IMR-90 (cell line): ENCODE measurements at regions not wholly inside any gene's neighbourhood (a gene's known extent, or its start where the extent isn't known, plus 50 kb on each side); places are given as distances from the start of the nearest gene placed in this dataset.
A peak's percentile ranks its signal among the peaks of the same experiment; 100 is the strongest.

ENCODE experiments used
- ATAC-seq: fragments of 200-7000 bp; cut with Tn5 transposase; 2 replicates; pipeline ENCODE4 v1.9.1; 2020; ENCODE audit warnings: low read depth, mild to moderate bottlenecking, moderate library complexity
- BruUV-seq: library from RNA; stranded (reverse); fragments of 400-500 nt; replicated peaks from 2 replicates; lab custom pipeline; 2021; lab: Mats Ljungman, UMichigan
- CTCF ChIA-PET: fragments of 300-600 bp; formaldehyde crosslinking; extraction: SDS; loops from one replicate; lab custom pipeline; 2021; ENCODE audit warnings: antibody characterized with exemption; lab: Yijun Ruan, JAX
- POLR2A ChIA-PET: fragments of 300-600 bp; sonication (Branson Sonifier 250); formaldehyde crosslinking; loops from one replicate; lab custom pipeline; 2022; ENCODE audit warnings: antibody characterized with exemption; ENCODE audit not compliant: unreplicated experiment; lab: Charles Lee
- DNase-seq: peaks from one replicate; pipeline ENCODE4 v3.0.0; 2013
- H2AFZ ChIP-seq: replicated peaks from 2 replicates; pipeline ENCODE3; 2013; ENCODE audit warnings: low read length, mild to moderate bottlenecking; ENCODE audit not compliant: poor library complexity
- H2AK5ac ChIP-seq: 2 replicates; pipeline ENCODE4 v1.6.1; 2013; ENCODE audit warnings: low read depth, low read length, inconsistent platforms
- H2AK9ac ChIP-seq: replicated peaks from 2 replicates; pipeline ENCODE3; 2013; ENCODE audit warnings: mild to moderate bottlenecking, low read depth, low read length, moderate library complexity; ENCODE audit not compliant: poor library complexity
- H2BK120ac ChIP-seq: 2 replicates; pipeline ENCODE4 v1.6.1; 2013; ENCODE audit warnings: low read depth, low read length, inconsistent platforms
- H2BK15ac ChIP-seq: 3 replicates; pipeline ENCODE4 v1.6.1; 2013; ENCODE audit warnings: low read depth, low read length, inconsistent platforms
- H2BK20ac ChIP-seq: 2 replicates; pipeline ENCODE4 v1.6.1; 2013; ENCODE audit warnings: low read depth, mild to moderate bottlenecking, inconsistent platforms, low read length, moderate library complexity
- H2BK5ac ChIP-seq: 2 replicates; pipeline ENCODE4 v1.6.1; 2013; ENCODE audit warnings: mild to moderate bottlenecking, low read depth, low read length, inconsistent platforms; ENCODE audit not compliant: poor library complexity, severe bottlenecking
- H3K14ac ChIP-seq: replicated peaks from 2 replicates; pipeline ENCODE4 v1.6.1; 2013; ENCODE audit warnings: low read depth, low read length, inconsistent platforms
- H3K18ac ChIP-seq: 2 replicates; pipeline ENCODE4 v1.6.1; 2013; ENCODE audit warnings: low read depth, low read length, control low read depth
- H3K23ac ChIP-seq: 2 replicates; pipeline ENCODE4 v1.6.1; 2013; ENCODE audit warnings: low read depth, low read length, inconsistent platforms
- H3K27ac ChIP-seq: 2 replicates; pipeline ENCODE4 v1.5.1; 2013; ENCODE audit warnings: mild to moderate bottlenecking, control low read depth, low read length; ENCODE audit not compliant: insufficient read depth
- H3K27me3 ChIP-seq: 2 replicates; pipeline ENCODE4 v1.6.1; 2013; ENCODE audit warnings: low read length; ENCODE audit not compliant: control insufficient read depth, insufficient read depth
- H3K36me3 ChIP-seq: 2 replicates; pipeline ENCODE4 v1.6.1; 2013; ENCODE audit warnings: low read length, mixed read lengths; ENCODE audit not compliant: control insufficient read depth, insufficient read depth
- H3K4ac ChIP-seq: 2 replicates; pipeline ENCODE4 v1.6.1; 2013; ENCODE audit warnings: low read depth, low read length, inconsistent platforms
- H3K4me1 ChIP-seq: 2 replicates; pipeline ENCODE4 v1.6.1; 2013; ENCODE audit warnings: low read length, mixed read lengths; ENCODE audit not compliant: control insufficient read depth, insufficient read depth
- H3K4me2 ChIP-seq: 2 replicates; pipeline ENCODE4 v1.6.1; 2013; ENCODE audit warnings: low read depth, mild to moderate bottlenecking, control low read depth, low read length, moderate library complexity
- H3K4me3 ChIP-seq: 2 replicates; pipeline ENCODE4 v1.5.1; 2013; ENCODE audit warnings: low read depth, mild to moderate bottlenecking, control low read depth, low read length, moderate library complexity; ENCODE audit not compliant: insufficient read depth
- H3K56ac ChIP-seq: 2 replicates; pipeline ENCODE4 v1.6.1; 2013; ENCODE audit warnings: low read length, inconsistent platforms; ENCODE audit not compliant: insufficient read depth; ENCODE audit errors: extremely low read depth
- H3K79me1 ChIP-seq, 2 experiments: 2 replicates each; pipeline ENCODE4 v1.6.1; 2013; ENCODE audit warnings: low read length in 2 of 2, inconsistent platforms in 1 of 2, low read depth in 1 of 2
- H3K9ac ChIP-seq: 2 replicates; pipeline ENCODE4 v1.6.1; 2013; ENCODE audit warnings: low read depth, low read length, control low read depth
- H3K9me1 ChIP-seq: 2 replicates; pipeline ENCODE4 v1.6.1; 2013; ENCODE audit warnings: low read length, inconsistent platforms; ENCODE audit not compliant: insufficient read depth
- H3K9me3 ChIP-seq: 2 replicates; pipeline ENCODE4 v1.6.1; 2013; ENCODE audit warnings: low read length; ENCODE audit not compliant: control insufficient read depth, insufficient read depth
- H4K20me1 ChIP-seq: 2 replicates; pipeline ENCODE4 v1.6.1; 2013; ENCODE audit warnings: low read length, inconsistent platforms; ENCODE audit not compliant: insufficient read depth
- H4K5ac ChIP-seq: 2 replicates; pipeline ENCODE4 v1.6.1; 2013; ENCODE audit warnings: mild to moderate bottlenecking, low read depth, low read length, control low read depth
- H4K8ac ChIP-seq, 2 experiments: 2 replicates each; pipeline ENCODE4 v1.6.1; 2013; ENCODE audit warnings: low read depth in 2 of 2, low read length in 2 of 2, control low read depth in 1 of 2, inconsistent platforms in 1 of 2
- H4K91ac ChIP-seq: 2 replicates; pipeline ENCODE4 v1.6.1; 2013; ENCODE audit warnings: low read depth, low read length, inconsistent platforms; ENCODE audit not compliant: insufficient read depth
- BHLHE40 ChIP-seq: fragments of 150-350 bp; IDR thresholded peaks from 2 replicates; pipeline ENCODE4 v1.6.1; 2016; ENCODE audit warnings: mild to moderate bottlenecking, low read depth, low read length
- CHD1 ChIP-seq: IDR thresholded peaks from 2 replicates; pipeline ENCODE4 v1.6.1; 2012; ENCODE audit warnings: low read depth, low read length, improper control_type of control experiment
- MAFK ChIP-seq: IDR thresholded peaks from 2 replicates; pipeline ENCODE4 v1.6.1; 2012; ENCODE audit warnings: low read depth, low read length, improper control_type of control experiment
- MXI1 ChIP-seq: IDR thresholded peaks from 2 replicates; pipeline ENCODE4 v1.6.1; 2012; ENCODE audit warnings: low read depth, mild to moderate bottlenecking, low read length, moderate library complexity, borderline replicate concordance
- NFE2L2 ChIP-seq: fragments of 150-350 bp; IDR thresholded peaks from 2 replicates; pipeline ENCODE4 v1.6.1; 2016; ENCODE audit warnings: low read depth, mild to moderate bottlenecking, low read length
- POLR2A ChIP-seq: IDR thresholded peaks from 2 replicates; pipeline ENCODE4 v1.6.1; 2012; ENCODE audit warnings: mild to moderate bottlenecking, low read depth, low read length
- WGBS, 2 experiments: methylation state at CpG; one replicate each; pipeline versions ENCODE4 v1.1.5 to v1.1.7; 2013; ENCODE audit warnings: missing lambda C conversion rate in 2 of 2; ENCODE audit not compliant: insufficient read length in 1 of 2; ENCODE audit errors: extremely low coverage in 2 of 2; 5-methylcytosine and 5-hydroxymethylcytosine counted together
- dilution Hi-C: fragments of 300-500 bp; cut with HindIII; formaldehyde crosslinking; loops from one replicate; pipeline ENCODE4 v1.14.3; 2018; ENCODE audit warnings: low sequenced_read_pairs; ENCODE audit not compliant: unreplicated experiment
- in situ Hi-C: fragments of 300-500 bp; cut with MboI; formaldehyde crosslinking; loops from 3 replicates; pipeline ENCODE4 v1.14.3; 2019; ENCODE audit warnings: low sequenced_read_pairs, inconsistent platforms, mixed read lengths
- intact Hi-C: fragments of 100-400 bp; cut with micrococcal nuclease; formaldehyde crosslinking; loops from 2 replicates; pipeline ENCODE4 v1.10.0; 2022
- TF ChIP-seq, protein P1 (sequence below): fragments of 150-350 bp; IDR thresholded peaks from 2 replicates; pipeline ENCODE4 v1.6.1; 2017; ENCODE audit warnings: mild to moderate bottlenecking, antibody characterized with exemption, low read length, low read depth

DNA sequence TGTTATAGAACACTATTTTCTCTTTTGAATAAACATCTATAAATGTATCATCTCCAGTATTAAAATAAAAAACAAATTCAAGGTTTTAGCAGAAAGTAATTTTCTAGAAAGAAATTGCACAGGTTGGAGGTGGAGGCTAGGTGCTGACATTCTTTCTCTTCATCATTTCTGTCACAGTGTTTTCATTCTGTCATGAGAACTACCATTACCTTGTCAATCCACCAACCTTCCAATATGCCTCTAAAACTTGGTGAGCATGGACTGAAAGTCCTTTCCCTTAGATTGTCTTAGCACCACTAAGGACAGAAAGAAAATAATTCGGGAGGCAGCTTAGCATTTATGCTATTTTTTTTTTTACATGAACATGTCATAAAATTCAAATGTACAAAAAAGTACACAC is 596.2 kb upstream of the DPPA4 start:
- H3K56ac ChIP-seq: no peak overlapping the region
- BruUV-seq: no TSS peak
- H3K9ac ChIP-seq: no peak overlapping the region
- H3K4me3 ChIP-seq: no peak overlapping the region
- in situ Hi-C loops: no loop called here
- TF ChIP-seq MXI1: no peak
- TF ChIP-seq BHLHE40: no peak
- no peak for TF ChIP-seq NFE2L2
- TF ChIP-seq, protein P1, sequence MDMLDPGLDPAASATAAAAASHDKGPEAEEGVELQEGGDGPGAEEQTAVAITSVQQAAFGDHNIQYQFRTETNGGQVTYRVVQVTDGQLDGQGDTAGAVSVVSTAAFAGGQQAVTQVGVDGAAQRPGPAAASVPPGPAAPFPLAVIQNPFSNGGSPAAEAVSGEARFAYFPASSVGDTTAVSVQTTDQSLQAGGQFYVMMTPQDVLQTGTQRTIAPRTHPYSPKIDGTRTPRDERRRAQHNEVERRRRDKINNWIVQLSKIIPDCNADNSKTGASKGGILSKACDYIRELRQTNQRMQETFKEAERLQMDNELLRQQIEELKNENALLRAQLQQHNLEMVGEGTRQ: no peak
- no peak for TF ChIP-seq CHD1
- no peak for TF ChIP-seq MAFK
- no peak for TF ChIP-seq POLR2A
- H2AK9ac ChIP-seq: no peak overlapping the region
- WGBS, 2 experiments: no CpG with 5 or more reads among the region's 1 CpG
- no peak overlapping the region for H4K91ac ChIP-seq
- H3K27ac ChIP-seq: no peak overlapping the region
- H3K9me3 ChIP-seq: no peaks in the 10 kb centered on the region
- intact Hi-C loops: no loop called here
- no peak overlapping the region for H3K14ac ChIP-seq
- no peaks in the 10 kb centered on the region for H3K79me1 ChIP-seq
- no peaks in the 10 kb centered on the region for H3K36me3 ChIP-seq
- no peak overlapping the region for H3K18ac ChIP-seq
- no peak overlapping the region for H2AFZ ChIP-seq
- no peak overlapping the region for H4K5ac ChIP-seq
- no peak overlapping the region for H2AK5ac ChIP-seq
- no peak overlapping the region for H2BK120ac ChIP-seq
- no peak overlapping the region for H3K4ac ChIP-seq
- no peak overlapping the region for H2BK5ac ChIP-seq
- no peaks in the 10 kb centered on the region for H3K9me1 ChIP-seq
- H3K4me1 ChIP-seq: no peaks in the 10 kb centered on the region
- H4K20me1 ChIP-seq: no peaks in the 10 kb centered on the region
- H2BK15ac ChIP-seq: no peak overlapping the region
- no peak overlapping the region for H3K4me2 ChIP-seq
- H3K23ac ChIP-seq: no peak overlapping the region
- POLR2A ChIA-PET: no interaction called here
- no peak overlapping the region for H4K8ac ChIP-seq
- dilution Hi-C loops: no loop called here
- H3K27me3 ChIP-seq: no peaks in the 10 kb centered on the region
- H2BK20ac ChIP-seq: 0 out of 2 replicates have a peak overlapping the region, but pooled peaks have one; percentile 33
- CTCF ChIA-PET: no interaction called here
- no peak for DNase-seq
- no peak for ATAC-seq
